Omental fat pad (tissue), 3 donors: ENCODE measurements at regions not wholly inside any gene's neighbourhood (a gene's known extent, or its start where the extent isn't known, plus 50 kb on each side); places are given as distances from the start of the nearest gene placed in this dataset.

ENCODE experiments used
- ATAC-seq: fragments of 150-250 bp; one replicate; pipeline ENCODE4 v1.9.1; 2016; ENCODE audit warnings: mild to moderate bottlenecking, moderate library complexity; ENCODE audit not compliant: low FRiP score
- DNase-seq: peaks from one replicate; pipeline ENCODE4 v3.0.0-alpha.2; 2019; ENCODE audit warnings: low spot score
- TF ChIP-seq, protein P1 (sequence below), 3 donors: fragments of 450-650 bp; IDR thresholded peaks; one replicate each; pipeline ENCODE4 v1.5.1; 2016 to 2017; ENCODE audit warnings: antibody characterized with exemption in 3 of 3, mild to moderate bottlenecking in 3 of 3, moderate library complexity in 2 of 3

DNA sequence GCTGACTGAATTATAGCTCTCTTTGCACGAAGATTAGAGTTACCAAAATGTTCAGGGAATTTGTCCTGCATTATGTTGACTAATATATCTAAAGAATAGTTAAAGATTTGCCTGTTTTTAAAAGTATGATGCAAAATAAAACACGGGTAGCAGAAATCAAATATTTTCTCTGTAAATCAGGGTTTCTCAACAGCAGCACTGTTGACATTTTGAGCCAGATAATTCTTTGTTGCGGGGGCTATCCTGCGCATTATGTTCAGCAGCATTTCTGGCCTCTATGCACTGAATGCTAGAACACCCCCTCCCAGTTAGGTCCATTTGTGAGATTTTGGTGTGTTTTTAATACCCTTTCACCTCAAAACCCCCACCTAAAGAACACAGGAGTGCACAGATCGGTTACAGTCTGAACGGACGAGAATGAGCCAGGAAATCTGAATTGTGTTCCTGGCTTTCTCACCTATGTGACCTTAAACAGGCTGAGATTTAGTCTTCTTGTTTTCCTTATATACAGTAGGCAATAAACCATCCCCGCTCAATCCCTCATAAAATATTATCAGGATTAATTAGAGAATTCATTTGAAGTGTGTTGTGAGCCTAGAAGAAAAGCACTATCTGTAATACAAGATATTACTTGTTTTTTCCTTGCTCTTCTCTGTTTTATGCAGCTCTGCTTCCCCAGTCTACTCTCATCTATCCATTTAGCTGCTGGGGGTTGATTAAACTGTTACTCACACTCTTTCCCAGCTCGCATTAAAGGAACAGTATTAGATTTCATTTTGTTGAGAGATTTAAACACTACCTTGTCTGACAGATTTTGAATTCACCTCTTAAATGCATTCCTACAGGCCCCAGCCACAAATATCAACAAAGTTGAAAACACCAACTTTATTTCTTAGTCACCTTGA lies 247.5 kb upstream of the GOLIM4 start:
- DNase-seq (no peak), ATAC-seq (no peak)
- TF ChIP-seq, protein P1, sequence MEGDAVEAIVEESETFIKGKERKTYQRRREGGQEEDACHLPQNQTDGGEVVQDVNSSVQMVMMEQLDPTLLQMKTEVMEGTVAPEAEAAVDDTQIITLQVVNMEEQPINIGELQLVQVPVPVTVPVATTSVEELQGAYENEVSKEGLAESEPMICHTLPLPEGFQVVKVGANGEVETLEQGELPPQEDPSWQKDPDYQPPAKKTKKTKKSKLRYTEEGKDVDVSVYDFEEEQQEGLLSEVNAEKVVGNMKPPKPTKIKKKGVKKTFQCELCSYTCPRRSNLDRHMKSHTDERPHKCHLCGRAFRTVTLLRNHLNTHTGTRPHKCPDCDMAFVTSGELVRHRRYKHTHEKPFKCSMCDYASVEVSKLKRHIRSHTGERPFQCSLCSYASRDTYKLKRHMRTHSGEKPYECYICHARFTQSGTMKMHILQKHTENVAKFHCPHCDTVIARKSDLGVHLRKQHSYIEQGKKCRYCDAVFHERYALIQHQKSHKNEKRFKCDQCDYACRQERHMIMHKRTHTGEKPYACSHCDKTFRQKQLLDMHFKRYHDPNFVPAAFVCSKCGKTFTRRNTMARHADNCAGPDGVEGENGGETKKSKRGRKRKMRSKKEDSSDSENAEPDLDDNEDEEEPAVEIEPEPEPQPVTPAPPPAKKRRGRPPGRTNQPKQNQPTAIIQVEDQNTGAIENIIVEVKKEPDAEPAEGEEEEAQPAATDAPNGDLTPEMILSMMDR (IDR thresholded peaks at IDR 0.05) = no peak

DNA sequence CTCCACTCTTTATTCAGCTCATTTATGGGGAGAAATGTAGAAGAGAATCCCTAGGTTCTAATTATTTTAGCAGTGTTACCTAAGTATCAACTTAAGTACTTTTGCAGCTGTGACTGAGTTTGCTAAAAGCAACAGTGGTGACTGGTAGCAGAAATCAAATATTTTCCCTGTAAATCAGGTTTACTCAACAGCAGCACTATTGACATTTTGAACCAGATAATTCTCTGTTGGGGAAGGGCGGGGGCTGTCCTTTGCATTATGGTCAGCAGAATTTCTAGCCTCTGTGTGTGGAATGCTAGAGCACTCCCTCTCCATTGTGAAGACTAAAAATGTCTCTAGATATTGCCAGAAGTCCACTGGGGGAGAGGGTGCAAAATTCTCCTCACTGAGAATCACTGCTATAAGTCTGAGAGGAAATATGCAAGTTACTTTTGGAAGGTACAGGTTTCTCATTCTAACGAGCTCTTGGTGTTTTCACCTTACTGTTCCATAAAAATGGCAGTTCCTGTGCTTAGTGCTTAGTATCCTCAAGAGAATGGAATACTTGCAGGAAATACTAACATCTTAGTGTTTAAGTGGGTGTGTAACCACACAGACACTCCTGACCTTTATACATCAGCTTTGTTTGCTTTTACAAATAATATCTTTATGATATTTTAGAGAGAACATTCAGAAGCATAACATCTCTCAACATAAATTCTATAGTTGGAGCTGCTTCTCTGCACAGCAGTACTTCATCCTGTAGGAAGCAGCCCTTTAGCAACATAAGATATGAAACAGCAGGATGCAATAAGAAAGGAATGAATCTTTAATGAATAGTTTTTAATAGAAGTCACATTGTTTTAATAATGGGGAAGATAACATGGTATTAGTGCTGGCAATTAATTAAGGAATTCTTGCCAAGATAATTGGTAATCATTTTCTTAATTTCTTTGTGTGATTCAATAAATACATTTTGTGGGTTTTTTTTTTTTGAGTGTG lies 246.5 kb upstream of the GOLIM4 start:
- TF ChIP-seq, protein P1 (IDR thresholded peaks at IDR 0.05) = no peak
- DNase-seq (no peak), ATAC-seq (no peak)

DNA sequence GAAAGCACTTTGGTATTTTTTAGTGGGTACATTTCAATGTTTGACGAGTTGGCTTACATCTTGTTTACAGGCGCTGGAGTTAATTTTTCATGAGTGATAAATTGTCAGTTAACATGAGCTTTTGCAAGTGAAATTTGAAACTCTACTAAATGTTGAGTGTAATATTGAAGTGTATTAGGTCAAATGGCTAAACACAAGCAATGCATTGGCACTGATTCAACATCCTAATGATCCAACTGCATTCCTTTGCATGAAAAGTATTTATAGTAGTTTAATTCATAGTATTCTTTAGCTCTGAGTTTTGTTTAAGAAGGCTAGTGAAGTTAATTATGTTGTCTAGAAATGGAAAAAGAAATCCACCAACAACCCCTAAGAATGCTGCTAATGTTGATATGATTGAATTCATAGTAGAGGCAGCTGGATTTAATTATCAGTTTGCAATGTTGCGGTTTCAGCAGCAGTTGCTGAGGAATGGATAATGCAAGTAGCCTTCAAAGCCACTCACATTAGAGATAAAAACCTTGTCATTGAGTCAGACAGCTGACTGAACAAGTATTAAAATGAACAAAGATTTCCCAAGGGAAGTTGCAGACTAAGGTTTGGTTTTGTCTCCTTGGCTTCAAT lies 245.6 kb upstream of the GOLIM4 start:
- DNase-seq (no peak), ATAC-seq (no peak)
- TF ChIP-seq, protein P1 (IDR thresholded peaks at IDR 0.05) = no peak

DNA sequence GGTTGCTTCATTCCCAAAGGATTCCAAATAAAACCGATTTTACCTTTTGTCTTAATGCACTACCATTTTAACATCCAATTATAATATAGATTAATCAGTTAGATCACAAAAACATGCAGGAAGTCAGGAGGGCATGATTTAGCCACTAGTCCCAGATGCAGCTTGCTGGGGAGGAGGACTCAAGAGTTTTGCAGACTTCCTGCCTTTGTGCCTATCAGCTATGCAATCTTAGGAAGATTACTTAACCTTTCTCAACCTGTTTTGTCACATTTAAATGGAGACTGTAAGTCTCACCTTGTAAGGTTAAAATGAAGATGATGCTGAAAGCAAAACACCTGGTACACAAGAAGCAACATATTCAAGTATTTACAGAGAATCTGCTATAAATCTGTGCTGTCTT lies 242.4 kb upstream of the GOLIM4 start:
- no peak for ATAC-seq
- DNase-seq = no peak
- TF ChIP-seq, protein P1 (IDR thresholded peaks at IDR 0.05) = no peak

DNA sequence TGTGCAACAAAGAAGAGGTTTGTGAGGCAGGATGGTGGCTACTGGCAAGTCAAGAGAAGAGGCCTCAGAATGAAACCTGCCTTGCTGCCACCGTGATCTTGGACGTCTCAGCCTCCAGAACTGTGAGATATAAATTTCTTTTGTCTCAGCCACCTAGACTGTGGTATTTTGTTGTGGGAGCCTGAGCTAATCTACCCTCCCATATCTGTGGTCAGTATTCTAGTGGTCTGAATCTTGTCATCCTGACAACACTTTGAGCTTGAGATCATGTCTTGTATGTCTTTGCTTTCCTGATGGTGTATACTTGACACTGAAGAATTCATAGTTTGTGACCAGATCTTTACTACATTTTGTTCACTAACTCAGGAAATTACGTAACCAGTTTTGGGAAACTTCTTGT lies 240.6 kb upstream of the GOLIM4 start:
- no peak for ATAC-seq
- TF ChIP-seq, protein P1 (IDR thresholded peaks at IDR 0.05) = no peak
- no peak for DNase-seq

DNA sequence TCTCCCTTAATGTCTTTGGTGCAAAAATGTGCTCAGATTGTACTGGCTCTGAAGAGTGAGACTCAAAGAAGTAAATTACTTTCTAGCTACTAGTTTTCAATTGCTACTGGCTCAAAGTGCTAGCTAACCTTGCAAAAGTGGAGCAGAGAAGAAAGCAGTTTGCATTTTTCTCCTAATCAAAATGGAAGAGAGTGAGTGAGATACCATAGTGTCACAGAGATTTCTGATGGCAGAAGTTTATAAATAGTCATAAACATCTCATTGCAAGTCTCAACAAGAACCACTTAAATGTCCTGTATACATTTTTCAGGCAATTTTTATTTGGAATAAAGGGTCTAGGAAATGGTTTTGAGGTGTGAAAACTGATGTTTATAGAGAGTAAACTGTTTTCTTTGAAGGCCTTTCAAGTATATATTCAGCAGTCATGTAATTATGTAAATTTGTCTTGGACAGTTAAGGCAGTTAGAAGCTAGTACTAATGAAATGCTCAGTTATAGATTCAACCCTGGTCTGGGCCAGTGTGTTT lies 237.7 kb upstream of the GOLIM4 start:
- TF ChIP-seq, protein P1 (IDR thresholded peaks at IDR 0.05) = no peak
- DNase-seq (no peak), ATAC-seq (no peak)
